Esophagus muscularis mucosa (tissue), 4 donors: ENCODE measurements at regions not wholly inside any gene's neighbourhood (a gene's known extent, or its start where the extent isn't known, plus 50 kb on each side); places are given as distances from the start of the nearest gene placed in this dataset.

Experiments used
- EP300 ChIP-seq: sonication (generic); formaldehyde crosslinking; IDR thresholded peaks from one replicate; pipeline ENCODE4 v1.6.1; 2017; ENCODE audit warnings: antibody characterized with exemption
- POLR2A ChIP-seq: fragments of 450-650 bp; IDR thresholded peaks from one replicate; pipeline ENCODE4 v1.6.1; 2017; ENCODE audit warnings: antibody characterized with exemption, moderate library complexity, mild to moderate bottlenecking, low read depth
- POLR2AphosphoS5 ChIP-seq, 2 donors: sonication (generic); formaldehyde crosslinking; IDR thresholded peaks; one replicate each; pipeline ENCODE4 v1.6.1; 2017; ENCODE audit warnings: antibody characterized with exemption in 2 of 2
- TF ChIP-seq, protein P1 (sequence below), 3 experiments: fragments of 200-600 bp in 2 of 3; fragments of 450-650 bp in 1 of 3; sonication (generic) in 2 of 3; IDR thresholded peaks; one replicate each; pipeline ENCODE4 v1.5.1; 2017 to 2019; ENCODE audit warnings: antibody characterized with exemption in 3 of 3, mild to moderate bottlenecking in 2 of 3, moderate library complexity in 1 of 3

DNA sequence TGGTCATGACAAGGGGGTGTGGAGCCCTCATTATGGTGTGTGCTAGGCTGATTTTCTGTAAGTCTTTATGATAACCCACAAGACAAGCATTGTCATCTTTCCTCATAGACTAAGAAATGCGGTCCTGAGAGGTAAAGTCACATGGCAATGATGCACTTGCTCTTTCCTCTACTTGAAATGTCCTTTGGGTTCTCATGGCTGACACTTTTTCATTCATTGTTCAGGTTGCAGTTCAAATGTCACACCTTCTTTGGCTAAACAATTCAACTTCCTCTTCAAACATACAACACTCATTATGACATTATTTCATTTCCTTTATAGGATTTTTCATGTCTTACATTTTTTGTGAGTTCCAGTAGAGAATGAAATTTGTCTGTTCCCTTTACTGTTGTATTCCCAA, 323.6 kb upstream of the PRR16 start:
- no peak for TF ChIP-seq EP300
- TF ChIP-seq, protein P1, sequence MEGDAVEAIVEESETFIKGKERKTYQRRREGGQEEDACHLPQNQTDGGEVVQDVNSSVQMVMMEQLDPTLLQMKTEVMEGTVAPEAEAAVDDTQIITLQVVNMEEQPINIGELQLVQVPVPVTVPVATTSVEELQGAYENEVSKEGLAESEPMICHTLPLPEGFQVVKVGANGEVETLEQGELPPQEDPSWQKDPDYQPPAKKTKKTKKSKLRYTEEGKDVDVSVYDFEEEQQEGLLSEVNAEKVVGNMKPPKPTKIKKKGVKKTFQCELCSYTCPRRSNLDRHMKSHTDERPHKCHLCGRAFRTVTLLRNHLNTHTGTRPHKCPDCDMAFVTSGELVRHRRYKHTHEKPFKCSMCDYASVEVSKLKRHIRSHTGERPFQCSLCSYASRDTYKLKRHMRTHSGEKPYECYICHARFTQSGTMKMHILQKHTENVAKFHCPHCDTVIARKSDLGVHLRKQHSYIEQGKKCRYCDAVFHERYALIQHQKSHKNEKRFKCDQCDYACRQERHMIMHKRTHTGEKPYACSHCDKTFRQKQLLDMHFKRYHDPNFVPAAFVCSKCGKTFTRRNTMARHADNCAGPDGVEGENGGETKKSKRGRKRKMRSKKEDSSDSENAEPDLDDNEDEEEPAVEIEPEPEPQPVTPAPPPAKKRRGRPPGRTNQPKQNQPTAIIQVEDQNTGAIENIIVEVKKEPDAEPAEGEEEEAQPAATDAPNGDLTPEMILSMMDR (IDR thresholded peaks at IDR 0.05), result no peak
- TF ChIP-seq POLR2A, result no peak
- no peak for TF ChIP-seq POLR2AphosphoS5 (IDR thresholded peaks at IDR 0.05)
